ENCODE measurements at regions not wholly inside any gene's neighbourhood (a gene's known extent, or its start where the extent isn't known, plus 50 kb on each side); places are given as distances from the start of the nearest gene placed in this dataset.

- no peak for DNase-seq
Observed at GRCh38 chr22:49452362-49452946, 375.2 kb downstream of the BRD1 start.

- DNase-seq, result no peak
Observed at GRCh38 chr22:49451070-49451840, 376.4 kb downstream of the BRD1 start.

DNA sequence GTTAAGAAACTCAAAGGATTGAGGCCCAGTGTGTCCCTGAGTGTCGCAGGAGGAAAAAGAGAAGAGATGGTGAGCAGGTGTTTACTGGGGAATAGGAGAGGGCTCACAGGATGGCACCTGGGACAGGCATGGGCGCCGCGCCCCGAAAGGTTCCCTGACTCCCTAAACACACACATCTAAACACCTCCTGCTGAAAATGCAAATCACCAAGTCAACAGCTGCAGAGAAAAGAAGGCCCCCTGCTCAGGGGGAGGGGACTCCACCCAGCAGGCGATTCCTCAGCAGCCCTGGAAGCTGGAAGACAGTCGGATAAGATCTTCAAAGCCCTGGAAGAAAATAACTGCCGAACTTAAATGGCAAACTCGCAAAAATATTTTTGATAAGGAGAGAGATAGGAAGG, 377.2 kb downstream of the BRD1 start:
- DNase-seq, result no peak

DNA sequence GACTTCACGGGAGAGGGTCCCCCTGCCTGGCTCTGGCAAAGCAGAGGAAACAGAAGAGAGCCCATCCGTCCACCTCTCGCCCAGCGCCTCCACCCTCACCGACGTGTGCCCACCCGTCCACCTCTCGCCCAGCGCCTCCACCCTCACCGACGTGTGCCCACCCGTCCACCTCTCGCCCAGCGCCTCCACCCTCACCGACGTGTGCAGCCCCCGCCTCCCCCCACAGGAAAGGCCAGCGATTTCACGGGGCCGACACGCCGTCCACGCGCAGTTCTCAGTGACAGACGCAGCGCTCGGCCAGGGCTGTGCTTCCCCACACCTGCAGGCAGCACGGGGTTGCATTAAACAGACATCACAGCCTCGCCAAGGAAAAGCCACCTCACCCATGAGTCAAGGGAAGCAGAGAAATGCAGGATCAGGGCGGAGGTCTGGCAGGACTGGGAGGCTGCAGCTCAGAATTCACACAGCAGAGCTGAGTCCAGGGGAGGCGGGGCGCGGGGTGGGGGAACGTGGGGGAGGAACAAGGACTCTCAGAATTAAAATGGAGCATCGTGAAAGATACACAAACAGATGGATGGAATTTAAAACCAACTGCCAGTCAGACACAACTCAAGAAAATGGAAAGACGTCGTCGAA, 377.7 kb downstream of the BRD1 start:
- DNase-seq, result no peak

- DNase-seq, result no peak
Observed at GRCh38 chr22:49449377-49449776, 378.3 kb downstream of the BRD1 start.

GRCh38 chr22:49448526-49448925, 379.1 kb downstream of the BRD1 start:
- DNase-seq, result no peak

GRCh38 chr22:49447837-49448236, 379.8 kb downstream of the BRD1 start:
- DNase-seq, result no peak

DNA sequence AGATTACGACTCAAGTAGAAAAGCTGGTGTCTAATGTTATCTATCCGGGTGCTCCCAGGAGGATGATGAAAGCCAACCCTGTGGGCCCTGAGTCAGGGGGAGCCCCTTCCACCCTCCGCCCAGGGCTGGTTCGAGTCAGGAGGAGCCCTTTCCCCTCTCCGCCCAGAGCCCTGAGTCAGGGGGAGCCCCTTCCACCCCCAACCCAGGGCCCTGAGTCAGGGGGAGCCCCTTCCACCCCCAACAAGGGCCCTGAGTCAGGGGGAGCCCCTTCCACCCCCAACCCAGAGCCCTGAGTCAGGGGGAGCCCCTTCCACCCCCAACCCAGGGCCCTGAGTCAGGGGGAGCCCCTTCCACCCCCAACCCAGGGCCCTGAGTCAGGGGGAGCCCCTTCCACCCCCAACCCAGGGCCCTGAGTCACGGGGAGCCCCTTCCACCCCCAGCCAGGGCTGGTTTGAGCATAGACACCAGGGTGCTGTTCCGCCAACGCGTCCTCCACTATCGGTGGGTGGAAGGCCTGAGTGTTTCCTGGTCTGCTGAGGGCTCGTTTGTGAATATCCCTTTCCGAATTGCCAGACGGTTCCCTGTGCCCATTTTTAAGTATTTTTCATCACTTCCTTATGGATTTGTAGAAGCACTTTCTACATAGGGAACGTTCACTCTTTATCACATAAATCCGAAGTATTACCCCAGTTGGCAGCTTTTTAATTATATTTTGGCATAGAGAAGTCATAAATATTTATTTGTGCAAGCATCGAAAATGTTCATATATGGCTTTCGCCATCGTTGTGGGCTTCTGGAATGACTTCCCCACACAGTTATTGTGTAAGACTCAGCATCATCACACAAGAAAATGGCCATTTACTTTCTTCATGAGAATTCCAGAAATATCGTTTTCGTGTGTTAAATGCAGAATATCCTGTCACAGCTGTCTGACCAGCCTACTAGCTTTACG, 380.6 kb downstream of the BRD1 start:
- DNase-seq, result no peak

DNA sequence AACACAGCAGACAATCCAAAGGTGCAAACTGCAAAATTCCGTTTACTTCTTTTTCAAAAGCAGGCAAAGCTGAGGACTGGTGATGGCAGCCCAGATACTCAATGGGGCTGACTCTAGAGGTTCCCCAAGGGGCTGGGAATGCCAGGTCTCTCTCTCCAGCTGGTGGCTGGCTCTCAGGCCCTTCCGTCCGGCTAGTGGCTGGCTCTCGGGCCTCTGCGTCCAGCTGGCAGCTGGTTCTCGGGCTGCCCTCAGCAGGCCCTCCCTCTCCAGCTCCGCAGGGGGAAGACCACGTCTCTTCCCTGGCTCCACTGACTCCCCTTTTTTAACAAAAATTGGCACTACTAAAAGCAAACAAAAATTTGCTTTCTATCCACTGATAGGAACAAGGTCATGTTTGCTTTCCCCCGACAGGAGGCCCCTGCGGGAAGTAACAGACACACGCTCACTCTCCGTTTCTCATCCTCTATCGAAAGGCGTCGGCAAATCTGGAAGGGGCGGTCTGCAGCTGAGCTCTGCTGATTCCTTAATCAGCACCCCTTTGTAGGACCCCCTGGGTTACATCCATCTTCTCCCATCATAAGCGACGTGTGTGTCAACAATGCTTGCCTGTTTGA, 381.4 kb downstream of the BRD1 start:
- no peak for DNase-seq

- no peak for DNase-seq
Observed at GRCh38 chr22:49444781-49445180, 382.9 kb downstream of the BRD1 start.

DNA sequence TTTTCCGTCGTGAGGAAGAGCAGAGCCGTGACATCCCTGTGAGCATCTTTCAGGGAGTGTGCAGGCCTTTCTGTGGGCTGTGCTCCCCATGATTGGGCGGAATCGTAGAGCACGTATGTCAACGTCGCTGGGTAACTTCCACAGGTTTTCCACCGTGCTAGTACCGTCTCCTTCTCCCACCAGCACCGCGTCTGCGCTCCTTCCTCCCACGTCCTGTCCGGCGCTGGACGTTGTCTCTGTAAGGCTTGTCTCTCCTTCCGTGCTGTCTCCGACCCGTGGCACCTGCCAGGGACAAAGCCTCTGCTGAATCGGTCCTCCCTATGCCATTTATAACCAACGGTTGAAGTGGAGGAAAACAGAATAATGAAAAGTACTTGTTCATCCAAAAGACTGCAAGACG, 386.7 kb downstream of the BRD1 start:
- DNase-seq, result no peak

DNA sequence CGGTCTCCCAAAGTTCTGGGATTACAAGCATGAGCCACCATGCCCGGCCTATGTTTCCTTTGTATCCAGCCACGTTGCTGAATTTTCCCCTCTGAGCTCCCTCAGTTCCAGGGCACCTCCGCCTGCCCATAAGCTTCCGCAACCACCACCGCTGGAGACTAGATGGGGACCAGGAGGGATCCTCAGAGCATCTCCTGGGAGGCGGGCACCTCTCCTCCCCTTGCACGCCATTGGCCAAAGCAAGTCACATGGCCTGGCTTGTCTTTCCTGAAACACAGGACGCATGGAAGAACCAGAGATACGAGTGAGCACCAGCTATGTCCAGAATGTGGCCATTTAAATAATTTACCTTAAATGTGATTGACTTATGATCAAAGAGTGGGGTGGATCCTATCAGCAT, 388.3 kb downstream of the BRD1 start:
- DNase-seq, result no peak

GRCh38 chr22:49437956-49438355, 389.7 kb downstream of the BRD1 start:
- no peak for DNase-seq

GRCh38 chr22:49437356-49437755, 390.3 kb downstream of the BRD1 start:
- no peak for DNase-seq

- no peak for DNase-seq
Observed at GRCh38 chr22:49436056-49436455, 391.6 kb downstream of the BRD1 start.

DNA sequence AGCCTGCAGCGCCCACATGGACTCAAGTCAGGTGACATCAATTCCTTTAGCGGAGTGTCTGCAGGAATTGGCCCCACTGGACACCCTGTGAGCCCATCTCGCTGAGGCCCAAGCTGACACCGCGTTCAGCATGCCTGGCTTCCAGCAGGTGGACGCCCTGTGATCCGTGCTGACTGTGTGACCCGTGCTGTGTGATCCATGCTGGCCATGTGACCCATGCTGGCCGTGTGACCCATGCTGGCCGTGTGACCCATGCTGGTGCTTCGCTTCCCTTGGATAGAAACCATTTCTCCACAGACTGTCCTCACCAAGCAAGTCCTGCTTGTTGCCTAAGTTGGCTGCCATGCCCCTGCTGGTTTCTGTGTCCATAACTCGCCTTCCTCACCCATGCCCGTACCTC, 392.1 kb downstream of the BRD1 start:
- no peak for DNase-seq

GRCh38 chr22:49433717-49434611, 393.7 kb downstream of the BRD1 start:
- DNase-seq, result no peak

DNA sequence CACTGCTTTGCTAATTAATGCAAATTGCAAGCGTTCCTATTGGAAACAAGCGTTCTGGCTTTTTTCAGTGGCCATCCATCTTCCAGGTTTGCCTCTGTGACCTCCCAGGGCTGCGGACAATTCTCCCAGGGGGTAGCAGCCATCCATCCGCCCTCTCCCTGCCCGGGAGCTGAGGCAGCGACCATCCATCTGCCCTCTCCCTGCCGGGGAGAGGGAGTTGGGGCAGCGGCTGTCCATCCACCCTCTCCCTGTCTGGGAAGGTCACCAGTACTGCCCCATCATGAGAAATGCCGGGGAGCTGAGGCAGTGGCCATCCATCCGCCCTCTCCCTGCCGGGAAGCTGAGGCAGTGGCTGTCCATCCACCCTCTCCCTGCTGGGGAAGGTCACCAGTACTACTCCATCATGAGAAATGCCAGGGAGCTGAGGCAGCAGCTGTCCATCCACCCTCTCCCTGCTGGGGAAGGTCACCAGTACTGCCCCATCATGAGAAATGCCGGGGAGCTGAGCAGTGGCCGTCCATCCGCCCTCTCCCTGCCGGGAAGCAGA, 394.7 kb downstream of the BRD1 start:
- no peak for DNase-seq

DNA sequence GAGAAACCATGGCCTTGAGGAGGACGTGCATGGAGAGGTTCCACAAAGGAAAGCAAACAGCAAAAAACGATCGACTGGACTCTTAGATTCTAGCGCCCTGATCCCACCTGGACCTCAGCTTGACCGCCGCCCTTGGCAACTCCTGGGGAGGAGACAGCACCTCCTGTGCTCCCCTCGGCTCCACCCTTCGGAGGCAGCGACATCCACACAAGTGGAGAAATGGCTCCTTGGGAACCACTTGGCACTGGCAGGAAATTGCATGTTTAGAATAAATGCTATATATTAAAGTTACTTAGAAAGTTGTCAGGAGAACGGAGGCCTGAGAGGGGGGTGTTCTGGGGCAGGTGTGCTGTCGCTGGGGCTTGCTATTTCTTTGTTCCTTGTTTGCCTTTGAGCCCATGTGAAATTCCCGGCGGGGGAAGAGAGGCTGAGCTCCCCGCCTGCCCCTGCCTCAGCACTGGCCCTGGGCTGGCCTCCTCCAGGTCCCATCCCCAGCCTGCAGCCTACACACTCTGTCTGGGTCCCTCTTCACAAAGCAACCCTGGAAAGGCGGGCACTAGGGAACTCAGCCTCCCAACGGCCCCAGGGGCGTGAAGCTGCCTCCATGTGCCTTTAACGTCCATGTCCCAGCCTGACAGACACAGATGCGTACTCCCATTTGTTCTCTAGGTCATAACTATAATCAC, 395.3 kb downstream of the BRD1 start:
- no peak for DNase-seq

DNA sequence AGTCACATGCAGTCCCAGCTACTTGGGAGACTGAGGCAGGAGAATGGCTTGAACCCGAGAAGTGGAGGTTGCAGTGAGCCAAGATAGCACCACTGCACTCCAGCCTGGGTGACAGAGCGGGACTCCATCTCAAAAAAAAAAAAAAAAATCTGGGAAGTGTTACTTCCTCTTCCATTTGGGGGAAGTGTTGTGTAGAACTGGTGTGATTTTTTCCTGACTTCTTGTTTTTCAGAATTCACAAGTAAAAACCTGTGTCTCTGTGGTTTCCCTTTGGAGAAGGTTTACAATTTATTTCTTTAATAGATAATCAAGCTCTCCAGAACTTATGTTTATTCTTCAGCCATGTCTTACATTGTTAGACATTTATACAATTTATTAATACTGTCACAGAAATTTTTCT, 396.1 kb downstream of the BRD1 start:
- DNase-seq, result no peak

- no peak for DNase-seq
Observed at GRCh38 chr22:49429066-49429465, 398.6 kb downstream of the BRD1 start.

All from CD4-positive, alpha-beta T cell treated with Interleukin-21 for 1 hour (primary cell).